ENCODE measurements at regions not wholly inside any gene's neighbourhood (a gene's known extent, or its start where the extent isn't known, plus 50 kb on each side); places are given as distances from the start of the nearest gene placed in this dataset.
A peak's percentile ranks its signal among the peaks of the same experiment; 100 is the strongest.
"Not testable (repeated sequence)": the region's sequence is repeated elsewhere in the genome, so short reads cannot be mapped to it uniquely, and the experiment has no call there.

GRCh38 chr1:223001653-223002634 is 141.1 kb downstream of the TLR5 start:
- peak; percentile 40 for DNase-seq

- DNase-seq, result no peak
These were observed 139.5 kb downstream of the TLR5 start for GRCh38 chr1:223003549-223003948.

GRCh38 chr1:223006371-223006770 is 136.7 kb downstream of the TLR5 start:
- DNase-seq, result no peak

- DNase-seq, result no peak
These were observed 136.0 kb downstream of the TLR5 start for GRCh38 chr1:223006917-223007648.

GRCh38 chr1:223007935-223008334 is 135.1 kb downstream of the TLR5 start:
- no peak for DNase-seq

- DNase-seq, result no peak
These were observed 134.2 kb downstream of the TLR5 start for GRCh38 chr1:223008808-223009207.

GRCh38 chr1:223009406-223009805 is 133.6 kb downstream of the TLR5 start:
- no peak for DNase-seq

- DNase-seq, result peak; percentile 16
These were observed 132.2 kb downstream of the TLR5 start for GRCh38 chr1:223010582-223011504.

GRCh38 chr1:223011505-223011856 is 131.6 kb downstream of the TLR5 start:
- DNase-seq, result no peak

- no peak for DNase-seq
These were observed 130.8 kb downstream of the TLR5 start for GRCh38 chr1:223012176-223012788.

- DNase-seq, result no peak
These were observed 130.1 kb downstream of the TLR5 start for GRCh38 chr1:223012938-223013337.

- DNase-seq, result no peak
These were observed 128.7 kb downstream of the TLR5 start for GRCh38 chr1:223014142-223014873.

- DNase-seq, result no peak
These were observed 126.7 kb downstream of the TLR5 start for GRCh38 chr1:223016381-223016780.

GRCh38 chr1:223016890-223017289 is 126.2 kb downstream of the TLR5 start:
- no peak for DNase-seq

GRCh38 chr1:223017291-223017690 is 125.8 kb downstream of the TLR5 start:
- DNase-seq, result no peak

- no peak for DNase-seq
These were observed 124.5 kb downstream of the TLR5 start for GRCh38 chr1:223018534-223018933.

GRCh38 chr1:223019256-223019655 is 123.8 kb downstream of the TLR5 start:
- DNase-seq, result no peak

GRCh38 chr1:223020770-223021169 is 122.3 kb downstream of the TLR5 start:
- DNase-seq, result no peak

- peak; percentile 72 for DNase-seq
These were observed 120.2 kb downstream of the TLR5 start for GRCh38 chr1:223022641-223023473.

GRCh38 chr1:223023863-223024262 is 119.2 kb downstream of the TLR5 start:
- DNase-seq, result no peak

- DNase-seq, result not testable (repeated sequence)
These were observed 118.6 kb downstream of the TLR5 start for GRCh38 chr1:223024486-223024885.

Measured in NCI-H2107 (cell line).